Hepatocyte (in vitro differentiated cells): ENCODE measurements at regions not wholly inside any gene's neighbourhood (a gene's known extent, or its start where the extent isn't known, plus 50 kb on each side); places are given as distances from the start of the nearest gene placed in this dataset.

Experiments
- CTCF ChIP-seq: fragments of 200-600 bp; sonication (generic); IDR thresholded peaks from 2 replicates; pipeline ENCODE4 v1.5.1; 2016; ENCODE audit warnings: antibody characterized with exemption, mild to moderate bottlenecking; ENCODE audit not compliant: poor library complexity
- EZH2phosphoT487 ChIP-seq: fragments of 200-600 bp; sonication (generic); IDR thresholded peaks from one replicate; pipeline ENCODE4 v1.6.1; 2018; ENCODE audit warnings: antibody characterized with exemption, mild to moderate bottlenecking, low read depth, moderate library complexity; ENCODE audit not compliant: unreplicated experiment, severe bottlenecking

- TF ChIP-seq CTCF = no peak
- no peak for TF ChIP-seq EZH2phosphoT487
Observed at GRCh38 chr7:17104419-17104818, 194.0 kb upstream of the AHR start.
